PC-9 (cell line): ENCODE measurements at regions not wholly inside any gene's neighbourhood (a gene's known extent, or its start where the extent isn't known, plus 50 kb on each side); places are given as distances from the start of the nearest gene placed in this dataset.

Experiments
- BruUV-seq: library from RNA; stranded (reverse); fragments of 400-500 nt; replicated peaks from 2 replicates; lab custom pipeline; 2021; lab: Mats Ljungman, UMichigan
- CTCF ChIA-PET: fragments of 300-600 bp; sonication (Branson Sonifier 250); formaldehyde crosslinking; loops from one replicate; lab custom pipeline; 2022; ENCODE audit warnings: antibody characterized with exemption; lab: Charles Lee
- POLR2A ChIA-PET: fragments of 300-600 bp; sonication (Branson Sonifier 250); formaldehyde crosslinking; loops from one replicate; lab custom pipeline; 2022; ENCODE audit warnings: antibody characterized with exemption; ENCODE audit not compliant: unreplicated experiment; lab: Charles Lee
- DNase-seq, 2 experiments: peaks; one replicate each; pipeline versions ENCODE4 v3.0.0 to v3.0.0-alpha.2; 2015 to 2022; ENCODE audit warnings: mixed read lengths in 1 of 2
- H2AFZ ChIP-seq: fragments of 200-600 bp; sonication (generic); 2 replicates; pipeline ENCODE4 v1.8.1; 2017; ENCODE audit warnings: antibody characterized with exemption
- H3F3A ChIP-seq: fragments of 200-600 bp; sonication (generic); 2 replicates; pipeline ENCODE4 v1.8.1; 2017; ENCODE audit warnings: antibody characterized with exemption, mild to moderate bottlenecking, low read depth; ENCODE audit not compliant: insufficient read depth
- H3K27ac ChIP-seq: fragments of 200-600 bp; sonication (generic); 2 replicates; pipeline ENCODE4 v1.6.1; 2016; ENCODE audit warnings: mixed run types
- H3K27me3 ChIP-seq: fragments of 200-600 bp; sonication (generic); 2 replicates; pipeline ENCODE4 v1.6.1; 2016; ENCODE audit warnings: low read depth, mixed run types; ENCODE audit not compliant: insufficient read depth
- H3K36me3 ChIP-seq: fragments of 200-600 bp; sonication (generic); 2 replicates; pipeline ENCODE4 v1.6.1; 2016; ENCODE audit warnings: low read depth, mixed run types
- H3K4me1 ChIP-seq: fragments of 200-600 bp; sonication (generic); replicated peaks from 2 replicates; pipeline ENCODE4 v1.6.1; 2016; ENCODE audit warnings: mixed run types; ENCODE audit not compliant: insufficient read depth
- H3K4me2 ChIP-seq: fragments of 200-600 bp; sonication (generic); 2 replicates; pipeline ENCODE4 v1.6.1; 2017; ENCODE audit warnings: mixed run types
- H3K4me3 ChIP-seq: fragments of 200-600 bp; sonication (generic); 2 replicates; pipeline ENCODE4 v1.6.1; 2016; ENCODE audit warnings: mixed run types
- H3K79me2 ChIP-seq: fragments of 200-600 bp; sonication (generic); 2 replicates; pipeline ENCODE4 v1.6.1; 2017; ENCODE audit warnings: low read depth, mixed run types
- H3K9me2 ChIP-seq: fragments of 200-600 bp; sonication (generic); 2 replicates; pipeline ENCODE4 v1.8.1; 2017; ENCODE audit warnings: mild to moderate bottlenecking; ENCODE audit not compliant: insufficient read depth
- H3K9me3 ChIP-seq: fragments of 200-600 bp; sonication (generic); 2 replicates; pipeline ENCODE4 v1.8.1; 2016; ENCODE audit warnings: low read depth; ENCODE audit not compliant: insufficient read depth
- H4K20me1 ChIP-seq: fragments of 200-600 bp; sonication (generic); 2 replicates; pipeline ENCODE4 v1.8.1; 2017; ENCODE audit not compliant: insufficient read depth
- CTCF ChIP-seq: fragments of 200-600 bp; sonication (generic); conservative IDR thresholded peaks from 2 replicates; pipeline ENCODE4 v1.6.1; 2017; ENCODE audit warnings: mixed run types, antibody characterized with exemption, mild to moderate bottlenecking, moderate library complexity
- EZH2 ChIP-seq: fragments of 200-600 bp; sonication (generic); IDR thresholded peaks from 2 replicates; pipeline ENCODE4 v1.8.0; 2017; ENCODE audit warnings: antibody characterized with exemption, low read depth
- intact Hi-C: fragments of 100-400 bp; cut with micrococcal nuclease; formaldehyde crosslinking; loops from one replicate; pipeline ENCODE4 v1.10.0; 2022; ENCODE audit not compliant: unreplicated experiment

GRCh38 chr18:4597301-4597700, 142.2 kb upstream of the DLGAP1 start:
- Histone ChIP-seq H3K36me3 (no peaks in the 10 kb centered on the region), H3K79me2 (no peaks in the 10 kb centered on the region), H3K4me3 (no peak overlapping the region), H3K27ac (no peak overlapping the region), H3K27me3 (0 out of 2 replicates have a peak, but pooled peaks cover 5% of the 10 kb centered on the region), H3K9me2 (no peaks in the 10 kb centered on the region), H4K20me1 (0 out of 2 replicates have a peak, but pooled peaks cover 5% of the 10 kb centered on the region), H3K4me2 (no peak overlapping the region), H2AFZ (no peak overlapping the region), H3F3A (no peaks in the 10 kb centered on the region), H3K9me3 (no peaks in the 10 kb centered on the region), H3K4me1 (no peaks in the 10 kb centered on the region)
- ChIA-PET POLR2A (no interaction called here), CTCF (no interaction called here)
- no TSS peak for BruUV-seq
- intact Hi-C loops = no loop called here
- TF ChIP-seq CTCF (no peak), EZH2 (no peak)
- no peak for DNase-seq

GRCh38 chr18:4593895-4594294, 138.8 kb upstream of the DLGAP1 start:
- H3K9me2 ChIP-seq = no peaks in the 10 kb centered on the region
- no peak overlapping the region for H3K27ac ChIP-seq
- no peak for TF ChIP-seq EZH2
- no peak for TF ChIP-seq CTCF
- BruUV-seq = no TSS peak
- no peaks in the 10 kb centered on the region for H3F3A ChIP-seq
- no peak overlapping the region for H3K4me2 ChIP-seq
- DNase-seq = no peak
- POLR2A ChIA-PET = no interaction called here
- H3K9me3 ChIP-seq = no peaks in the 10 kb centered on the region
- no peaks in the 10 kb centered on the region for H3K79me2 ChIP-seq
- 0 out of 2 replicates have a peak, but pooled peaks cover 7% of the 10 kb centered on the region for H3K27me3 ChIP-seq
- no peaks in the 10 kb centered on the region for H3K4me1 ChIP-seq
- H4K20me1 ChIP-seq = no peaks in the 10 kb centered on the region
- no peaks in the 10 kb centered on the region for H3K36me3 ChIP-seq
- intact Hi-C loops = no loop called here
- CTCF ChIA-PET = no interaction called here
- H3K4me3 ChIP-seq = no peak overlapping the region
- H2AFZ ChIP-seq = no peak overlapping the region

- Histone ChIP-seq H3K27ac (no peak overlapping the region), H3K4me3 (no peak overlapping the region), H4K20me1 (no peaks in the 10 kb centered on the region), H3K36me3 (no peaks in the 10 kb centered on the region), H3K4me2 (no peak overlapping the region), H3K27me3 (0 out of 2 replicates have a peak, but pooled peaks cover 7% of the 10 kb centered on the region), H3F3A (no peaks in the 10 kb centered on the region), H3K9me2 (no peaks in the 10 kb centered on the region), H2AFZ (no peak overlapping the region), H3K79me2 (no peaks in the 10 kb centered on the region), H3K4me1 (no peaks in the 10 kb centered on the region), H3K9me3 (no peaks in the 10 kb centered on the region)
- ChIA-PET POLR2A (no interaction called here), CTCF (no interaction called here)
- BruUV-seq = no TSS peak
- TF ChIP-seq EZH2 = no peak
- no peak for TF ChIP-seq CTCF
- intact Hi-C loops = no loop called here
- DNase-seq = no peak
Observed at GRCh38 chr18:4593459-4593858, 138.4 kb upstream of the DLGAP1 start.
